Stimulated activated CD8-positive, alpha-beta memory T cell treated with anti-CD3 and anti-CD28 coated beads, Interleukin-7, amount 100 ng/mL, for 1 hour (primary cell): ENCODE measurements at regions not wholly inside any gene's neighbourhood (a gene's known extent, or its start where the extent isn't known, plus 50 kb on each side); places are given as distances from the start of the nearest gene placed in this dataset.

ENCODE experiments used
- DNase-seq, 2 donors: peaks; one replicate each; pipeline ENCODE4 v3.0.0-alpha.2; 2020; ENCODE audit warnings: low read depth in 2 of 2

- DNase-seq = no peak
These were observed 227.6 kb downstream of the KLF13 start for GRCh38 chr15:31554261-31554660.

DNA sequence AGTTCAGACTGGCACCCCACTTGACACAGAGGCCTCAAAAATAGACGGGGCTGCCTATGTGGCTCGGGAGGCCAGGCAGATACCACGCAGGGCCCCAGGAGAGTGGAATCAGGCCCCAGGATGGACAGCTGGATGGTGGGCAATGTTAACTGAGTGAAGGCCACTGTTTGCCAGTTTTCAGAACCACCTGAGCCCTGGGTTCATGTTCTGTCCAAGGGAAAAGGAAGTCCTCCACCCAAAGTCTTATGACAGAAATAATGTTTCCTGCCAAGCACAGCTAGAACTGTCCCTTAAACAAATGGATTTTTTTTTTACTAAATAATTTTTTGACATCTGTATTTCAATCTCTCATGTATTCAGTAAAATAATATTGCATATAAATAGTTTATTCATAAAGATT is 228.4 kb downstream of the KLF13 start:
- no peak for DNase-seq

GRCh38 chr15:31556494-31557150 is 230.0 kb downstream of the KLF13 start:
- no peak for DNase-seq

GRCh38 chr15:31557899-31558298 is 231.3 kb downstream of the KLF13 start:
- DNase-seq = no peak

GRCh38 chr15:31558840-31559239 is 232.2 kb downstream of the KLF13 start:
- DNase-seq = no peak

DNA sequence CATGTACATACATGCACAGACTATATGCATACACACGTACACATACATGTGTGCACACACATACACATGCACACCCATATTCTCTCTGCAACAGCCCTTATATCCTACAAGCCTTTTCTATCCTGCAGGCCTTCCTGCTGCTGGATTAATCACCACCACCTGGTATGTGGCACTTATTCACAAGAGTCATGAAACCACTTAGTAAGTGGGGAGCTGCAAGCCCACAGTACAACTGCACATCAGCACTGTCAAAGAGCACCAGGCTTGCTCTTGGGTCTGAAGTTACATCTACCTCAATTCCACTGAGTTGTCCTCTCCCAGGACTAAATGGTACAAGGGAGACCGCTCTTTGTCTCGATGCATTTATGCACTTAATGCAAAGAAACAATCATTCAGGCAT is 233.2 kb downstream of the KLF13 start:
- no peak for DNase-seq

DNA sequence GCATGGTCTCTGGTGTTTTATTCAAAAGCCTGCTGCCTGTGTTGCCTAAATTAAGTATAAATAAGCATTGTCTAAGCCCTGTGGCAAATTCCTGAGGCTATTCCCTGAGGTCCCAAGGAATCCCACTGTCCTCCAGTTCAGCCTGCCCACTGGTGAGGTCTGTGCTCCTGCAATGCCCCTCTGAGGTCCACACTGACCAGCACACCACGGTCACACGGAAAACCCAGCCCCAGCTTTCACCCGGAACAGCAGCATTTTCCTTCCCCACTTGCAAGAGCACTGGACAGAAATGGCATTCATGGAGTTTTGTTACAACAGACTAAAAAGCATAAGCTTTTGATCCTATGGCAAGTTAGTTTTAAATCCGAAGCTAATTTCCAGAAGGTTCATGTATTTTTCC is 234.0 kb downstream of the KLF13 start:
- DNase-seq = no peak

- DNase-seq = no peak
These were observed 234.5 kb downstream of the KLF13 start for GRCh38 chr15:31561156-31561555.

DNA sequence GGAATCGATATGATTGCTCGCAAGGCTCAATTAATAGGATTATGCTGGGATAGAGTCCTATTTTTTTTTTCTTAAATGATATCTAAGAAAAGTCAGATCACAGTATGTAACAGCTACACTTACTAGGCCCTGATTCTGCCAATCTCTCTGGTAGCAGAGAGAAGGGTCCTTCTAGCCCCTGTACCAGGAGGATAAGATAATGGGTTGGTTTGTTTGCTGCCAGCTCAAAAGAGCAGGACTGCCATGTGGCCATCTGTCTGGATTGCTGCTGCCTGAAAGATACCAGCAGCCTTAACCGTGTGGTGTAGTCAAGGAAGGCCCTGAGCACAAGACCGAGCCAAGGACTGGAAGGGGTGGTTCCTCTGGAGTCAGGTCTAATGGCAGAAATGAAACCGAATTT is 236.4 kb downstream of the KLF13 start:
- DNase-seq = no peak

GRCh38 chr15:31563421-31563820 is 236.8 kb downstream of the KLF13 start:
- DNase-seq = no peak

DNA sequence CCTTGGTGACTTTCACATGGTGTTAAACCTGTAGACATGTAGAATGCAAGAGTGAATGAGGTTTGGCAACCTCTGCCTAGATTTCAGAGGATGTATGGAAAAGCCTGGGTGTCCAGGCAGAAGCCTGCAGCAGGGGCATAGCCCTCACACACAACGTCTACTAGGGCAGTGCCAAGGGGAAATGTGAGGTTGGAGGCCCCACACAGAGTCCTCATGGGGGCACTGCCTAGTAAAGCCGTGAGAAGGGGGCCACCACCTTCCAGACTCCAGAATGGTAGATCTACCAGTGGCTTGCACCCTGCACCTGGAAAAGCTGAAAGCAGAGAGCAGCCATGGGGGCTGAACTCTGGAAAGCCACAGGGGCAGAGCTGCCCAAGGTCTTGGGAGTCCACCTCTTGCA is 241.2 kb downstream of the KLF13 start:
- no peak for DNase-seq

GRCh38 chr15:31569836-31570235 is 243.2 kb downstream of the KLF13 start:
- DNase-seq = no peak

GRCh38 chr15:31570591-31570990 is 244.0 kb downstream of the KLF13 start:
- DNase-seq = no peak

DNA sequence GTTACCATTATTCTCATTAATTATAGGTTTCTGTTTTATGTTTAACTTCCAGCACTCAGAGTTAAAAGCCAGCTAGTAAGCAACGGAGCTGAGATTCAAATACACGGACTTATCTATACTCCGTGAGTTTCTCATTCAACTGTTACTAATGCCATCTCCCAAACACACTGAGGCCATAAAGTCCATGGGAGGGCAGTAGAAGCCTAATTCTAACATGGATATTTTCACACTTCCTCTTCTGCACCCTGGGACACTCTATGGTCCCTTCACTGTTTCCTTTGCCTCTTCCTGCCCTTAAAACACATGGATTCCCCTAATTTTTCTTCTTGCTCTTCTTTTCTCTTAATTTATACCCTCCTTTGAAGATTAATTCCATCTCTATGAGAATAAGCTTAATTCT is 245.0 kb downstream of the KLF13 start:
- DNase-seq = no peak

GRCh38 chr15:31573759-31574158 is 247.1 kb downstream of the KLF13 start:
- DNase-seq = no peak

- no peak for DNase-seq
These were observed 248.1 kb downstream of the KLF13 start for GRCh38 chr15:31574766-31575165.

- no peak for DNase-seq
These were observed 250.5 kb downstream of the KLF13 start for GRCh38 chr15:31577108-31577507.

DNA sequence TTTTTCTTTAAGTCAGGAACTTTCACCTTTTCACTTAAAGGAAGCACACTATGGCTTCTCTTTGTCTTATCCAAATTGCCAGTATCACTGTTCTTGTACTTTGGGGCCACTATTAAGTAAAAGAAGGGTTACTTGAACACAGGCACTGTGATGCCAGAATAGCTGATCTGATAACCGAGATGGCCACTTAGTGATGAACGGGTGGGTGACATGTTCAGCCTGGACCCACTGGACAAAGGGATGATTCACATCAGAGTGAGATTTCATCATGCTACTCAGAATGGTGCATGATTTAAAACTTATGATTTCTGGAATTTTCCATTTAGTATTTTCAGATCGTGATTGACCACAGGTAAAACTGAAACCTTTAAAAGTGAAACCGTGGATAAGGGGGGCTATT is 252.6 kb downstream of the KLF13 start:
- no peak for DNase-seq

DNA sequence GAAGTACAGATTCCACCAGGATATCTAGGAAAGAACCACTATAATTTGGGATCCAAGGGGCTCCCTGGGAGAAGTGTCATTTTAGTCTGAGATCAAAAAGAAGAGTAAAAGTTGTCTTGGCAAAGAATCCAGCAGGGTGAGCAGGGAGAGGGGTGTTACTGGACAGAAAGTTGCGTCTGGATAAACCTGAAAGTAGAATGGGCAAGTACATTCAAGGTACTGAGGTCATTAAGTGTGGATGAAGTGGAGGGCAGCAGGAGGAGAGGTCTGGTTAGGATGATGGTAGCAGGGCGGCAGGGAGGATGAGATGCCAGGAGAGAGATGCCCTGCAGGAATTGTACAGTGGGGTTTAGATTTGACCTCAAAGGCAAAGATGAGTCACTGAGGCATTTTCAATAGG is 253.3 kb downstream of the KLF13 start:
- DNase-seq = no peak

DNA sequence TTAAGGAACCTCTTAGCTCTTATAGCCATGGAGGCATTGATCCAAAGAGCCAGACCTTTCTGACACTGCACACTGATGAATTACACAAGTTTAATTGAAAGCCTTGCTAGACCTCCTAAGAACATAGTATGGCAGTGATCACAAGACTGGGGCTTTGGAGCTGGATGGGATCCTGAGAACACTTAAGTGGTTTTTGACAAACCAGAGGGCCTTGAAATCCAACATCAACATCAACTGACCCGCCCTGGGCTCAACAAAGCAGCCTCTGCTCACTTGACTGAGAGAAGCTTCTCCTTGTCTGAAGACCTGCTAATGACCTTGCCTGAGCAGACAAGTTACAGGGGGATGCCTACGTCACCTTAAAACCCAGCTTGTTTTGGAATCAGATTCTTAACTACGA is 257.6 kb downstream of the KLF13 start:
- no peak for DNase-seq

- no peak for DNase-seq
These were observed 258.6 kb downstream of the KLF13 start for GRCh38 chr15:31585240-31585639.

DNA sequence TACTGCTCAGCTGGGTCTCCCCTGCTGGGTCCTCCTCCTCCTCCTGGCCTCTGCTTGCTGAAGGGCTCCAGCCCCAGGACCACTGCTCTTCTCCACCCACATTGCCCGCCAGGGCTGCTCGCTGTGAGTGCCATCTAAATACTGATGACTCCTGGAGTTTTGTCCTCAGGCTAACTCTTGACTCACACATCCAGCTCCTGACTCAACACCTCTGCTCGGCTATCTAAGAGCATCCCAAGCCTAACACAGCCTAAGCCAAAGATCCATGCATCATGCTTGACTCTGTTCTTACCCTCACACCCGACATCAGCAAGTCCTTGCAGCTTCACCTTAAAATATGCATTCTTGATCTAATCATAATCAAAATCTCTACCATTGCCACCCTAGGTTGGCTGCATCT is 260.2 kb downstream of the KLF13 start:
- no peak for DNase-seq

- DNase-seq = no peak
These were observed 260.9 kb downstream of the KLF13 start for GRCh38 chr15:31587583-31587982.

DNA sequence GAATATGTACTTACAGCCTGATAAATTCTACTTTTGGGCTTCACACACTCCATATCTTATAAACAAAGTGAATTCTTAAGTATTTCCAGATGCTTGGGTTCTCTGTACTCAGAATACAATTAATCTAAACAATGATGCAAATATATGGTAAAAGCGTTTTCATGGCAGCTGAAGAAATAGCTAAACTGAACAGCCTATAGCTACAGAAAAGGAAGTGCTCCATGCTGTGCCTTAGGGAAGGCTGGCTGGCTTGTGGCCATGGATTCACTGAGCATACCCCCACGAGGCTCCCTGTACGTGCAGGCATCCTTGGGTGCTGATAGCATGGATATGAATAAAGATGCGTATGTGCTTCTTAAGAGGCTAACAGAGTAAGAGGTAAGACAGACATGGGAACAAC is 264.0 kb downstream of the KLF13 start:
- no peak for DNase-seq
